Kidney (tissue), 13 donors: ENCODE measurements at regions not wholly inside any gene's neighbourhood (a gene's known extent, or its start where the extent isn't known, plus 50 kb on each side); places are given as distances from the start of the nearest gene placed in this dataset.

Experiments used
- DNase-seq, 5 donors: peaks; one replicate each; pipeline ENCODE4 v3.0.0-alpha.2; 2013 to 2020
- FAIRE-seq: peaks from 2 replicates; lab custom pipeline; 2012; peaks lifted over from hg19 to GRCh38; lab: Jason Lieb, UNC
- H3K27ac ChIP-seq, 2 donors: one replicate each; pipeline ENCODE4 v1.7.0; 2013; ENCODE audit warnings: low read depth in 2 of 2, low read length in 2 of 2, inconsistent platforms in 1 of 2
- H3K27me3 ChIP-seq: one replicate; pipeline ENCODE4 v1.7.1; 2013; ENCODE audit warnings: low read length, inconsistent platforms; ENCODE audit not compliant: control insufficient read depth, insufficient read depth
- H3K36me3 ChIP-seq, 3 donors: one replicate each; pipeline versions ENCODE4 v1.7.0 to v1.7.1; 2013; ENCODE audit warnings: low read length in 3 of 3, control low read depth in 1 of 3, inconsistent platforms in 1 of 3; ENCODE audit not compliant: insufficient read depth in 3 of 3, control insufficient read depth in 2 of 3
- H3K4me1 ChIP-seq, 3 donors: one replicate each; pipeline versions ENCODE4 v1.7.0 to v1.7.1; 2013; ENCODE audit warnings: low read length in 3 of 3, inconsistent platforms in 1 of 3, low read depth in 1 of 3; ENCODE audit not compliant: control insufficient read depth in 2 of 3, insufficient read depth in 2 of 3
- H3K4me3 ChIP-seq, 3 donors: one replicate each; pipeline versions ENCODE4 v1.7.0 to v1.8.1; 2013; ENCODE audit warnings: low read length in 3 of 3, control low read depth in 1 of 3, inconsistent platforms in 1 of 3
- H3K9ac ChIP-seq, 3 donors: one replicate each; pipeline versions ENCODE4 v1.7.0 to v1.7.1; 2013; ENCODE audit warnings: low read length in 3 of 3, control low read depth in 1 of 3, inconsistent platforms in 1 of 3
- H3K9me3 ChIP-seq, 3 donors: one replicate each; pipeline versions ENCODE4 v1.7.0 to v1.7.1; 2013; ENCODE audit warnings: low read length in 3 of 3, control low read depth in 1 of 3, inconsistent platforms in 1 of 3; ENCODE audit not compliant: control insufficient read depth in 2 of 3, insufficient read depth in 1 of 3
- intact Hi-C: fragments of 100-400 bp; cut with DNase I; formaldehyde crosslinking; loops from one replicate; pipeline ENCODE4 v1.11.1; 2022
- TF ChIP-seq, protein P1 (sequence below): IDR thresholded peaks from 3 replicates; pipeline ENCODE4 v1.5.1; 2012; ENCODE audit warnings: mild to moderate bottlenecking, moderate library complexity, borderline replicate concordance; ENCODE audit not compliant: insufficient read depth; ENCODE audit errors: extremely low read depth
- donor health status: control.
- donor health status: control.
- donor health status: control.
- donor health status: control.
- donor health status: control.
- donor health status: DM: yes; HTN: yes; CAD: no.
- donor health status: Normal renal cell carcinoma (clear cell type).

DNA sequence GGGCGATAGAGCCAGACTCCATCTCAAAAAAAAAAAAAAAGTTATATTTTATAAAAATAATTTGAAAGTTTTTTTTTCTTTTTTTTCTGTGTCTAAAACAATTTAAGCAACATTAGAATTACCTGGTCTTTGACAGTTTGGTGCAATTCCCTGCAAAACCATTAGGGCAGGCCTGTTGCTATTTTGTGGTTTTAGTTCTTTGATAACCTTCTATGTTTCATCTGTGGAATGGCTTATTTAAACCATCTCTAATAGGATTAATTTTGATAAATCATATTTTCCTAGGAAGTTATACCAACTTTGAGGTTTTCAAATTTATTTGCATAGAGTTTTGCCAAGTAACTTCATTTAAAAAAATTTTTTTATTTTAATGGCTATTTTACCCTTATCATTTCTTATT lies 141.2 kb upstream of the TWIST2 start:
- Histone ChIP-seq H3K4me3 (no peak overlapping the region), H3K9ac (no peak overlapping the region), H3K36me3 (no peaks in the 10 kb centered on the region), H3K4me1 (no peaks in the 10 kb centered on the region), H3K9me3 (no peaks in the 10 kb centered on the region), H3K27me3 (no peaks in the 10 kb centered on the region), H3K27ac (no peak overlapping the region)
- TF ChIP-seq, protein P1, sequence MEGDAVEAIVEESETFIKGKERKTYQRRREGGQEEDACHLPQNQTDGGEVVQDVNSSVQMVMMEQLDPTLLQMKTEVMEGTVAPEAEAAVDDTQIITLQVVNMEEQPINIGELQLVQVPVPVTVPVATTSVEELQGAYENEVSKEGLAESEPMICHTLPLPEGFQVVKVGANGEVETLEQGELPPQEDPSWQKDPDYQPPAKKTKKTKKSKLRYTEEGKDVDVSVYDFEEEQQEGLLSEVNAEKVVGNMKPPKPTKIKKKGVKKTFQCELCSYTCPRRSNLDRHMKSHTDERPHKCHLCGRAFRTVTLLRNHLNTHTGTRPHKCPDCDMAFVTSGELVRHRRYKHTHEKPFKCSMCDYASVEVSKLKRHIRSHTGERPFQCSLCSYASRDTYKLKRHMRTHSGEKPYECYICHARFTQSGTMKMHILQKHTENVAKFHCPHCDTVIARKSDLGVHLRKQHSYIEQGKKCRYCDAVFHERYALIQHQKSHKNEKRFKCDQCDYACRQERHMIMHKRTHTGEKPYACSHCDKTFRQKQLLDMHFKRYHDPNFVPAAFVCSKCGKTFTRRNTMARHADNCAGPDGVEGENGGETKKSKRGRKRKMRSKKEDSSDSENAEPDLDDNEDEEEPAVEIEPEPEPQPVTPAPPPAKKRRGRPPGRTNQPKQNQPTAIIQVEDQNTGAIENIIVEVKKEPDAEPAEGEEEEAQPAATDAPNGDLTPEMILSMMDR = no peak
- intact Hi-C loops = no loop called here
- no peak for DNase-seq
- no peak for FAIRE-seq

DNA sequence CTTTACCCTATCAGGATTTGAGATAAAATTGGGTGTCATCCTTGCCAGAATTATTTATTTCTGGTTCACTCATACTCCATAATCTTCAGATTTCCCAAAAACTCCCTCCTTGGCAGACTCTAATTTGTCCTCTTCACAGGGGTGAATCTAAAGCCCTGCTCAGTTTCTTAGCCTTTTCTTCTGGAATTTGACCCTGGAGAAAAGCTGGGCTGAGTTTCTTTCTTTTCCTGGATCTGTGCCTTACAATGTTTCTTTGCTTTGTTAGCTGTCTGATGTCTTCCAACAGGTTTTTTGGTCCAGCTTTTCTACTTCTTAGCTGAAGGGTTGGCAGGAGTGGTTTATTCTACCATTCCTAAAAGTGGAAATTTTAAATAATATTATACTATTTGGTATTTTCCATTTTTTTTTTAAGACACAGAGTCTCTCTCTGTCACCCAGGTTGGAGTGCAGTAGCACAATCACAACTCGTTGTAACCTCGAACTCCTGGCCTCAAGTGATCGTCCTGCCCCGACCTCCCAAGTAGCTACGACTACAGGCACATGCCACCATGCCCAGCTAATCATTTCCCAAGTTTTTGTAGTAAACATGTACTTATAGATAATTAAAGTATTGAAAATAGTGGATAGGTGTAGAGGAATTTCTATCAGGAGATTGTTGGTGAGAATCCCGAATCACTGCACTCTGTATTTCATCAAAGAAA lies 138.4 kb upstream of the TWIST2 start:
- no peak overlapping the region for H3K9ac ChIP-seq
- intact Hi-C loops = no loop called here
- H3K4me1 ChIP-seq = no peaks in the 10 kb centered on the region
- H3K4me3 ChIP-seq = no peak overlapping the region
- DNase-seq (peak in 2 of 5 donors; percentile 1 to 52), FAIRE-seq (no peak)
- TF ChIP-seq, protein P1 = no peak
- H3K9me3 ChIP-seq = no peaks in the 10 kb centered on the region
- H3K27me3 ChIP-seq = no peaks in the 10 kb centered on the region
- H3K27ac ChIP-seq = no peak overlapping the region
- H3K36me3 ChIP-seq = no peaks in the 10 kb centered on the region

DNA sequence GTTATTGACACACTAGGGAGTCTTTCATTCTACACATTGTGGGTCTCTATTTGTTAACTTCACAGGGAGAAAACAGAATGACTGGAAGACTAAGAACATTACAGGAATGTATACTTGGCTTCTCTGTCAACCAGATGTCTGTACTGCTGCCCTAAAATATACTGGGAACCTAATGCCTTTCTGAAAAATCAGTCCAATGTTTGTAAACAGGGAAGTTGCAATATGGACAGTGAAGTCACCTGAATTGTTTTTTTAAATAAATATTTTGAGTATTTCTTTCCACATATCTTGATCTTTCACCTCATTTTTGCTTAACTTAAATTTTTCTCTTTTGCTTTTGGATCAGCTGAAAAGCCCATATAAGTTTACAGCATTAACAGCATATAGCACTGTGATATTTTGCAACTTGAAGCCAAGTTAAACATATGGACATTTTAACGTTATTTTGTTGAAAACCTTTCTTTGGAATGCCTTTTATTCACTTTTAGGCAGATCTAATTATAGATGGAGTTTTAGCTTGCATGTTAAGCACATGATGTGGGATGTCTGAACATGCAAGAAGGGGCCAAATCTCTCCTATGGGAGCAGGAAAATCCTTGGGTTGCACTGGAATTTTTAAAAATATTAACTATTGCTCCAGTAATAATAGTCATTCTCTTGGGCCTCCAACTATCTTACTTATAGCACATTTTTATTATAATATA lies 137.7 kb upstream of the TWIST2 start:
- no peaks in the 10 kb centered on the region for H3K9me3 ChIP-seq
- no peak overlapping the region for H3K4me3 ChIP-seq
- intact Hi-C loops = no loop called here
- no peaks in the 10 kb centered on the region for H3K36me3 ChIP-seq
- no peak overlapping the region for H3K9ac ChIP-seq
- FAIRE-seq = no peak
- TF ChIP-seq, protein P1 = no peak
- no peak overlapping the region for H3K27ac ChIP-seq
- DNase-seq = peak in 2 of 5 donors; percentile 1 to 14
- H3K4me1 ChIP-seq = no peaks in the 10 kb centered on the region
- H3K27me3 ChIP-seq = no peaks in the 10 kb centered on the region
